Non-pigmented ciliary epithelial cell (primary cell): ENCODE measurements at regions not wholly inside any gene's neighbourhood (a gene's known extent, or its start where the extent isn't known, plus 50 kb on each side); places are given as distances from the start of the nearest gene placed in this dataset.
"Not testable (repeated sequence)": the region's sequence is repeated elsewhere in the genome, so short reads cannot be mapped to it uniquely, and the experiment has no call there.

ENCODE experiments used
- DNase-seq: peaks from one replicate; pipeline ENCODE4 v3.0.0-alpha.2; 2010; ENCODE audit warnings: low read depth

- DNase-seq, result no peak
Observed at GRCh38 chr11:91653079-91653754, 571.4 kb upstream of the FAT3 start.

DNA sequence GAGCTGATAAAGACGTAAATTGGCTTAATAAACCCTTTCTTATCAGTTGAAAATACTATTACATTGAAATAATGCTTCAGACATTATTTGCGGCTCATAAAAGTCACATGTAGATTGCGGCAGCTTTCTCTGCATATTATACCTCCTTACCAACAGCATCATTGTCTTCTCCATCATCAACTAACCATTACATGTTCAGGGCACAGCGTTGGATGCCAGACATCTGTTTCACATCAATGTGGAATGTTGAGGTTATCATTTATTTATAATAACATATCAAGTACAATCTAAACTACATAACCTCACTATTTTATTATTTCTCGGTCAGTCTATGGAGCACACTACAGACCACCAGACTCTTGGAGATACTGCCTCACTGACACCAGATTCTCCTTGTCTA lies 573.8 kb upstream of the FAT3 start:
- DNase-seq, result no peak

DNA sequence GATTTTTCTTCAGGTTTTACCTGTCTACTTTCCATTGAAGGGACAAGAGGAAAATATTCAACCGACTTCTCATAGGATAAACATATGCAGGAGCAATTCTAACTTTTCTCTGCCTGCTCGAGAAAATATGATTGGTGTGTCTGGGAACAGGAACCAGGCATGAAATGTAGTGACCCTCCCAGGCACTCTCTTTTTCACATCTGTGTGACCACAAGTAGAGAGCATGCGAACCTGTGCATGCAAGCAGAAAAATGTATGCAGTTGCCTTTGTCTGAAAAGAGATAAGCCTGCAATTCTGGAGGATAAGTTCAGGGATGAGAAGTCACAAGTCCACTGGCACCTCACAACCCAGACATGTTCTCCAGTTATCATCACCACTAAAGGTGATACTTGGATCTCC lies 583.5 kb upstream of the FAT3 start:
- no peak for DNase-seq

DNA sequence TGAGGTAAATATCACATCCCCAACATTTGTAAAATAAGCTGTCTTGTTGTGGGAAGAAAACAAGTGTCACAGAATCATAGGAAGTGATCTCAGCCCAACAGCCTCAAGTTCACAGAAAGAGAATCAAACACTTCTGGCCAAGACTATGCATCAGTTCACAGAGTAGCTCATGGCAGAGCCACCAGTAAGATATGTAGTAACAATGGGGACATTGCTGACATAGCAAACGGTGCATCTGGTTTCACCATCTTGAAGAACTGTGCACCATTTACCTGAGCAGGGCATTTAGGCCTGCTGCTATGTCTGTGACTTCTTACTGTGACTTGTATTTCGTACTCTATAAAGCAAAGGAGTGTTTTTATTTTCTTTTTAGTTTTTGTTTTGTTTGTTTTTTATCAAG lies 585.3 kb upstream of the FAT3 start:
- DNase-seq, result no peak

- DNase-seq, result no peak
Observed at GRCh38 chr11:91630916-91631673, 593.5 kb upstream of the FAT3 start.

GRCh38 chr11:91625495-91625894 lies 599.1 kb upstream of the FAT3 start:
- DNase-seq, result no peak

DNA sequence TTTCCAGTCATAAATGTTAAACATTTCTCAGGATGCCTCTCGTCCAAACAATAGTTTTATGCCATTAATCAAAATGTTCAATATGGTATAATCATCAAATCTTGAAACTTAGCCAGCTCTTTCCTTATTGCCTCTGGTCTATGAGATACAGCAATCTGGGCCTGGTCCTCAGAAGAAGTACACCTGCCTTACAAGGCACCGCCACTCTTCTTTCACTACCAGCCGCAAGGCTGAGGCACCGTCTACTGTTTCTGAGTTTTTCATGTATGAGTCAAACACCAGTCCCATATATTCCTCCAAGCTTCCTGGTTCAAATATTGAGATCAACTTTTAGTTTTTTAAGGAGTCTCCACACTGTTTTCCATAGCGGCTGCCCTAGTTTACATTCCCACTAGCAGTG lies 600.6 kb upstream of the FAT3 start:
- DNase-seq, result no peak

- DNase-seq, result no peak
Observed at GRCh38 chr11:91608677-91609076, 615.9 kb upstream of the FAT3 start.

DNA sequence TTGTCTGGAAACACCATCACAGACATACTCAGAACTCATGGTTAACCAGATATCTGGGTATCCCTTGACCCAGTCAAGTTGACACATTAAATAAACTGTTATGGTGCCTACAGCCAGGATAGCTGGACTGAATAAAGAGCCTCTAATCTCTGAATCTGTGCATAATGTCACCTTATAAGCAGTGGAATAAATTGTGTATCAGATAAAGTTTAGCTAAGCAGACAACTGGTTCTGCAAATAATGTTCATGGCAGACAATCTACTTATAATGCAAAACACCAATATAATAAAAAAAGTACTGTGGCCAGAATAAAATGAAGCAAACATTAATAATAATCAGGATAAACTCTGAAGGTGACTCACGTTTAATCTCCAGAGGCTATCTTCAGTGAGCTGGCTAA lies 628.5 kb upstream of the FAT3 start:
- no peak for DNase-seq

- DNase-seq, result no peak
Observed at GRCh38 chr11:91591021-91591420, 633.6 kb upstream of the FAT3 start.

DNA sequence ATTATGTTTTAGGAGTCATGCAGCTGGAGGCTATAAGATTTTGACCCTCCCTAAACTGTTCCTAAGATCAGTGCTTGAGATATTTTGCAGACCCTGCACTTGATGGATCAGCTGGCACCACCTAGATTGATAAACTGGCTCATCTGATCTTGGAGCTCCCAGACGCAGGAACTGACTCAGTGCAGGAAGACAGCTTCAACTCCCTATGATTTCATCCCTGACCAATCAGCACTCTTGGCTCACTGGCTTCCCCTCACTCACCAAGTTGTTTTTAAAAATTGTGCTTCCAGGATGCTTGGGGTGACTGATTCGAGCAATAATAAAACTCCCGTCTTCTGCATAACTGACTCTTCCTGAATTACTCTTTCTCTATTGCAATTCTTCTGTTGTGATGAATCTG lies 637.5 kb upstream of the FAT3 start:
- DNase-seq, result no peak

DNA sequence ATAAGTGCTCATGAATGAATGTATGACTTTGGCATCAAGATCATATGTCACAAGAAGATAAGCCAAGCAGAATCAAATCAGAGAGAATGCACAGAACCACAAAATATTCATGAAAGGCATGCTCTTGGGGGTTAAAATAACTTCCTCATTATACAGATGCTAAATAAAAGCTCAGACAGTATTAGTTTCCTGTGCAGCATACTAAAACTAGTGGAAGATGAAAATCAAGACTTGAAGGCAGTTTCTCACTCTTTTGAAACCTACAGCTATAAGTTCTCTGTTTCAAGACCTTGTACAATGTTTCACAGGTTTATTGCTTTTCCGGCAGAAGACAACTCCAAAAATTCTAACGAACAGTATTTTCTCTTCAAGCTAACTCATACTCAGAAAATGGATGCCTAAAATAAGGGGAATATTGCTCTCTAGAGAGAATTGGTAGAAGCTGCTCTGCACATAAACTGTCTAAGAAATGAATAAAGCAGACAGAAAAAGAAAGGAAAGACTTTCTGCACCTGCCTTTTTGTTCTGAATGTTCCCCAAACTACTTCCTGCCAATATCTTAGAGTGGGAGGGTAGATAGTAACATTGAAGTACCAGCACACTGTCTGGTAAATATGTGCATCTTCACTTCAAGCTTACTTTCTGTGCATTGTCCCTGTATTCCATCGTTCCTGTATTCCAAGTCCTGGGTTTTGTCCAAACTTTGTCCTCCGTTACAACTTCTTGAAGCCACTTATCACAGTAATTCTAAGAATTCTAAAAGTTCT lies 639.4 kb upstream of the FAT3 start:
- no peak for DNase-seq

DNA sequence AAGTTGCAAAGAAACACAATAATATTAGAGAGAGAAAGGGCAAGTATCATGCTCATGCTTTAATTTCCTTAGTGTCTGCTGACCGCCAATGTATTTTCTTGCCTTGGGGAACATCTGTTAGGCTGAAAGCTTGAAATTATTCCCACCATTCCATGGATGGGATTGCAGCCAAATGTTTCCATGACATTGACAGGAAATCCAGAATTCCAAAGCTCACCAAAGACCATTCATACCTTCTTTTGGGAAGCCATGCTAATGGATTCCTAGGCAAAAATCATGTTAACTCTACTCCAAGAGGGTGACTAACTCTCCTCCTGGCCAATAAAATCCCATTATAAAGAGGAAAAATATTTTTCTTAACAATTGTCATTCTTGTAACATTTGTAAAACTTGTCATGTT lies 661.4 kb upstream of the FAT3 start:
- DNase-seq, result no peak

DNA sequence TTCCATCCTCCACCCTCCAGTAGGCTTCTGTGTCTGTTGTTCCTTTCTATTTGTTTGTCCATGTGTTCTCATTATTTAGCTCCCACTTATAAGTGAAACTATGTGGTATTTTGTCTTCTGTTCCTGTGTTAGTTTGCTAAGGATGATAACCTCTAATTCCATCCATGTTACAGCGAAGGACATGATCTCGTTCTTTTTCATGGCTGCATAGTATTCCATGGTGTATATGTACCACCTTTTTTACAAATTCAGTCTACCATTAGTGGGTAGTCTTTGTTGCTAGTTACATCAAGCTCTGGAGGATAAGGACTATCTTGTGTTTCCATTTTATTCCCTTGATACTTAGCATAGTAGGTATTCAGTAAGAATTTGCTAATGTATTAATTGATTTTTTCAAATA lies 664.2 kb upstream of the FAT3 start:
- no peak for DNase-seq

GRCh38 chr11:91538065-91538464 lies 686.6 kb upstream of the FAT3 start:
- DNase-seq, result no peak

DNA sequence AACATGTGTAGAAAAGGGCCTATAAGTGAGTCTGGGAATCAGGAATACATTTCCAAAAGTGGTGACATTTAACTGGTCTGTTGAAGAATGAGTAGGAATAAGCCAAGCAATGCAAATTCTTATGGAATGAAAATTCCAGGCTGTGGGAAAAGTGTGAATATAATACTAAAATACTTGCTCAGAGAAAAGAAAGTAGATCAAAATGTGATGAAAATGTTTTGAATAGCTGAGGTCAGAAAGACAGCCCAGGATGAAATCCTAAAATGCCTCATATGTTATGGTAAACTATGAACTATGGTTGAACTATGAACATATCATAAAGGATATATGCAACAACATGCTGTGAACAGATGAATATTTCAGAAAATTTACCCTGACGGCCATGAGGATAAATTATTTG lies 688.3 kb upstream of the FAT3 start:
- DNase-seq, result no peak

GRCh38 chr11:91528965-91529364 lies 695.7 kb upstream of the FAT3 start:
- no peak for DNase-seq

- DNase-seq, result no peak
Observed at GRCh38 chr11:91527380-91528030, 697.1 kb upstream of the FAT3 start.

DNA sequence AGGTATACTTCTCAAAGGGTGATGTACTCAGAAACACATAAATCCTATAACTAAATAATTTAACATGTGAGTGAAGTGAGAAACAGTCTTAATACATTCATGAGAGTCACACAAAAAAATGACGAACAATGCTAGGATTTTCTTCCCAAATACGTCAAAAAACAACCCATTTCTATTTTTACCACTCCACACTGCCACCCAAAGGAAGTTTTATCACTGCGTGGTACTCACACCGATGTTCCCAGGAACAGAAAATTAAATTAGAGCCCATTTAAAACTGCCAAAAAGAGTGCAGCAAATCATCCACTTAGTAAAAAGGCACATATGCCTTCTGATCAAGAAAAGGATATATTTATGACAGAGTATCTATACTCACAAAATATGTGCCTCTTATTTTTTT lies 710.9 kb upstream of the FAT3 start:
- DNase-seq, result no peak

- DNase-seq, result no peak
Observed at GRCh38 chr11:91497847-91498246, 726.8 kb upstream of the FAT3 start.

DNA sequence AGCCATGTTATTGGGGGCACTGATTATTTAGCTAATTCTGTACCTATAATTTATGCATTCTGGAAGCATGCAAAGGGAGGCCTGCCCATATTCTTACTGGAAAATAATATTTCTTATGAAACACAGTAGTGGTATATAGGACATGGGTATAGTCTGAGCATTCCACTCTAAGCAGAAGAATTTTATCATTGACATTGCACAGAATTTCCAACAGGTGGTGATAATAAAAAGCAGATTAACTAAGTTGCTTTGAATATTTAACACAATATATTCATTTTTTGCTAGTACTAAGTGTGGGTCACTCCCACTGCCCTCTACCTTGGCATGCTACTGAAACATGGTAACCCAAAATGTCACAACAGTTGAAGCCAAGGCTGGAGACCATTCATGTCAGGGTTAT lies 728.8 kb upstream of the FAT3 start:
- DNase-seq, result no peak

- DNase-seq, result no peak
Observed at GRCh38 chr11:91489989-91490388, 734.6 kb upstream of the FAT3 start.

- DNase-seq, result not testable (repeated sequence)
Observed at GRCh38 chr11:91483956-91484355, 740.7 kb upstream of the FAT3 start.
